ENCODE measurements at regions not wholly inside any gene's neighbourhood (a gene's known extent, or its start where the extent isn't known, plus 50 kb on each side); places are given as distances from the start of the nearest gene placed in this dataset.

DNA sequence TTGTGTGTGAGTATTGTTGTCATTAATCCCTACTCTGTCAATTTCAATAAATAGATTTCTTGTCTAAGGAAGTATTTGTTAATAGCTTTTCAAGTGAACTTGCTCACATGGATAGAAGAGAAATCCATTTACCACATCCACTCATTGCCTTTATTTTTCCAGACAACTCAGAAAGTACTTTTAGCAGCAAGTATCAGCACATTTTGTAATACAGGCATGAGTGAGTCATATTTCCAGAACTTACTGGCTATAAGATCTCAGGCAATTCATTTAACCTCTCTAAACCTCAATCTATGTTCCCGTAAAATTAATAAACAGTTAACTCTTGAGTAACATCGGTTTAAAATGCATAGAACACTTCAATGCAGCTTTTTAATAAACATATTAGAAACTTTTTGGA, 317.9 kb upstream of the PCDH7 start:
- Histone ChIP-seq H3K79me1 (ENCODE audit: low read depth, low read length) (no peaks in the 10 kb centered on the region), H3K9me3 (ENCODE audit: insufficient read depth in 2 of 2, low read depth in 1 of 2, low read length in 1 of 2) (no peaks in the 10 kb centered on the region), H2BK120ac (replicated peaks; ENCODE audit: low read depth, low read length) (no peak overlapping the region), H2BK15ac (ENCODE audit: low read length) (no peak overlapping the region), H2AFZ (ENCODE audit: low read length) (no peak overlapping the region), H3K4ac (replicated peaks; ENCODE audit: insufficient read length, low read depth, low read length) (no peak overlapping the region), H3K18ac (ENCODE audit: extremely low read depth, low read length) (no peak overlapping the region), H4K20me1 (replicated peaks in 1 of 2; ENCODE audit: control insufficient read depth in 1 of 2, insufficient read depth in 2 of 2, low read length in 2 of 2) (no peaks in the 10 kb centered on the region), H3K56ac (replicated peaks; ENCODE audit: insufficient read length, low read depth, low read length) (no peak overlapping the region), H3K27me3 (replicated peaks in 1 of 4; ENCODE audit: control insufficient read depth in 3 of 4, extremely low read depth in 1 of 4, insufficient read depth in 3 of 4, low read length in 3 of 4) (no peaks in the 10 kb centered on the region), H2BK20ac (ENCODE audit: low read length) (no peak overlapping the region), H3K9ac (replicated peaks in 1 of 4; ENCODE audit: extremely low read depth in 1 of 4, low read depth in 3 of 4, low read length in 3 of 4) (no peak overlapping the region), H2BK5ac (ENCODE audit: low read depth, low read length) (no peak overlapping the region), H3K4me1 (replicated peaks in 1 of 4; ENCODE audit: control insufficient read depth in 3 of 4, insufficient read depth in 4 of 4, low read length in 3 of 4) (no peaks in the 10 kb centered on the region; a peak in 1 of 7 replicates), H4K5ac (ENCODE audit: insufficient read length, low read depth, low read length) (no peak overlapping the region), H4K8ac (ENCODE audit: extremely low read depth, insufficient read depth, low read length) (no peak overlapping the region), H2BK12ac (ENCODE audit: low read depth, low read length) (no peak overlapping the region), H3K4me3 (ENCODE audit: extremely low read depth in 1 of 4, insufficient read depth in 2 of 4, low read depth in 3 of 4, low read length in 4 of 4) (no peak overlapping the region), H4K91ac (replicated peaks; ENCODE audit: insufficient read length, low read length) (no peak overlapping the region), H3K27ac (ENCODE audit: low read depth, low read length) (no peak overlapping the region), H3K14ac (ENCODE audit: insufficient read length) (no peak overlapping the region), H3K23me2 (ENCODE audit: low read depth, low read length) (no peaks in the 10 kb centered on the region), H3K23ac (ENCODE audit: insufficient read length) (no peak overlapping the region), H3K4me2 (ENCODE audit: insufficient read depth in 1 of 2, low read depth in 2 of 2, low read length in 2 of 2) (no peak overlapping the region), H3K79me2 (ENCODE audit: control insufficient read depth in 1 of 2, insufficient read depth in 2 of 2, low read length in 2 of 2) (no peaks in the 10 kb centered on the region), H3K36me3 (ENCODE audit: control insufficient read depth in 2 of 4, insufficient read depth in 4 of 4, low read length in 3 of 4) (no peaks in the 10 kb centered on the region), H2AK5ac (ENCODE audit: low read depth, low read length) (no peak overlapping the region)
- FAIRE-seq (no peak), DNase-seq (ENCODE audit: low read depth in 1 of 2, low spot score in 2 of 2) (no peak)
- TF ChIP-seq BACH1 (IDR thresholded peaks at IDR 0.05; ENCODE audit: low read length) (no peak), POLR2A (IDR thresholded peaks at IDR 0.05; ENCODE audit: control extremely low read depth in 1 of 2, low read depth in 2 of 2, low read length in 2 of 2) (no peak), SIN3A (conservative IDR thresholded peaks at IDR 0.05 in 1 of 2, IDR thresholded peaks at IDR 0.05 in 1 of 2; ENCODE audit: low read depth in 1 of 2, low read length in 2 of 2) (no peak), RAD21 (IDR thresholded peaks at IDR 0.05 in 1 of 2, conservative IDR thresholded peaks at IDR 0.05 in 1 of 2; ENCODE audit: low read depth in 2 of 2, low read length in 2 of 2) (no peak), SP4 (IDR thresholded peaks at IDR 0.05; ENCODE audit: low read length) (no peak), SIRT6 (IDR thresholded peaks at IDR 0.05; ENCODE audit: low read length) (no peak), JUN (IDR thresholded peaks at IDR 0.05; ENCODE audit: low read depth, low read length) (no peak), HDAC2 (IDR thresholded peaks at IDR 0.05; ENCODE audit: borderline replicate concordance in 1 of 2, low read depth in 2 of 2, low read length in 2 of 2) (no peak), YY1 (IDR thresholded peaks at IDR 0.05; ENCODE audit: low read depth, low read length) (no peak), PHF8 (conservative IDR thresholded peaks at IDR 0.05; ENCODE audit: low read depth, low read length) (no peak)
- ChIA-PET CTCF (ENCODE audit: partially characterized antibody) (no interaction called here), POLR2A (ENCODE audit: partially characterized antibody) (no interaction called here)
- WGBS, 2 experiments (ENCODE audit: extremely low coverage in 1 of 2, insufficient coverage in 1 of 2, insufficient read length in 1 of 2, insufficient replicate concordance in 2 of 2, low coverage in 1 of 2, low lambda C conversion rate in 2 of 2, missing lambda C conversion rate in 1 of 2) = 86% methylated on average over 2 of the region's 2 CpGs; no CpG with 5 or more reads in 1 of the 2 experiments
